ENCODE measurements at regions not wholly inside any gene's neighbourhood (a gene's known extent, or its start where the extent isn't known, plus 50 kb on each side); places are given as distances from the start of the nearest gene placed in this dataset.

DNA sequence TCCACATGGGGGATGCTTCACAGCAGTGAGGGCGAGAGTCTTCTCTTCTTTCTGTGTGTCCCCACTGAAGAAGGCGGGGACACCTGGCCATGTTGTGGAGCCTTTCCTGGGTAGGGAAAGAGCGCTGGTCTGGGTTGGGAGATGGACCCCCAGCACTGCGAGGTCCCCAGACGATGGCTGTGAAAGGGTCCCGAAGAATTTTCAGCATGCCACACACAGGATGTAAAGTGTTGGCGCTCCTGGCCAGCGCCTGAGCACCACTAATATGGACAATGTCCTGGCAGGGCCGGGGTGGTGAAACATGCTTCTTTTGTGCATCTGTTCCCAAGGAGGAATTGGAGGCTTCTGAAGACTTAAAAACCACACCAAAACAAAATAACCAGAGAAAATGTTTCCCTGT, 77.2 kb downstream of the GLI2 start:
- TF ChIP-seq GATA2 (IDR thresholded peaks at IDR 0.05; ENCODE audit: low read depth, low read length) (no peak), GATA3 (IDR thresholded peaks at IDR 0.05; ENCODE audit: low read depth, low read length) (no peak)

Data from SH-SY5Y (cell line).